ENCODE measurements at regions not wholly inside any gene's neighbourhood (a gene's known extent, or its start where the extent isn't known, plus 50 kb on each side); places are given as distances from the start of the nearest gene placed in this dataset.

DNA sequence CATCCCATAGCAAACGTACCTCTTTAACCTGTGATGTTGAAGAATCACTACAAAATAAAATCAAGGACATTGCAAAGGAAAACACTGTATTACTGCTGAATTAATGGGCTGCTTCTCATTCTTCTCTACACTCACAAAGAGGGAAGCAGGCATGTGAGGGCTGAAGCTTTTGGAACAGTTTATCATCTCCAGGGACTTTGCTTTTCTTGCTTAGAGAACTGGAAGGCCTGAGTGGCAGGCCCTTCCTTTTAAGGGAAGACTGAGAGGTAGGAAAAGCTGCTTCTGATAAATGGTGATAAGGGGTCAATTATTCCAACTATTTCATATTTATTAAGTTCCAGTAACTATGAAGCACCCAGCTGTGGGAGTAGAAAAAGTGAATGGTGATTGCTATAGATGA is 649.6 kb downstream of the NTRK3 start:
- no peak for TF ChIP-seq EZH2phosphoT487 (IDR thresholded peaks at IDR 0.05; ENCODE audit: borderline replicate concordance, low read depth, low read length)
- TF ChIP-seq, protein P1, sequence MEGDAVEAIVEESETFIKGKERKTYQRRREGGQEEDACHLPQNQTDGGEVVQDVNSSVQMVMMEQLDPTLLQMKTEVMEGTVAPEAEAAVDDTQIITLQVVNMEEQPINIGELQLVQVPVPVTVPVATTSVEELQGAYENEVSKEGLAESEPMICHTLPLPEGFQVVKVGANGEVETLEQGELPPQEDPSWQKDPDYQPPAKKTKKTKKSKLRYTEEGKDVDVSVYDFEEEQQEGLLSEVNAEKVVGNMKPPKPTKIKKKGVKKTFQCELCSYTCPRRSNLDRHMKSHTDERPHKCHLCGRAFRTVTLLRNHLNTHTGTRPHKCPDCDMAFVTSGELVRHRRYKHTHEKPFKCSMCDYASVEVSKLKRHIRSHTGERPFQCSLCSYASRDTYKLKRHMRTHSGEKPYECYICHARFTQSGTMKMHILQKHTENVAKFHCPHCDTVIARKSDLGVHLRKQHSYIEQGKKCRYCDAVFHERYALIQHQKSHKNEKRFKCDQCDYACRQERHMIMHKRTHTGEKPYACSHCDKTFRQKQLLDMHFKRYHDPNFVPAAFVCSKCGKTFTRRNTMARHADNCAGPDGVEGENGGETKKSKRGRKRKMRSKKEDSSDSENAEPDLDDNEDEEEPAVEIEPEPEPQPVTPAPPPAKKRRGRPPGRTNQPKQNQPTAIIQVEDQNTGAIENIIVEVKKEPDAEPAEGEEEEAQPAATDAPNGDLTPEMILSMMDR (conservative IDR thresholded peaks at IDR 0.05; ENCODE audit: low read length) = no peak

All from OCI-LY7 (cell line).